H1 (cell line): ENCODE measurements at regions not wholly inside any gene's neighbourhood (a gene's known extent, or its start where the extent isn't known, plus 50 kb on each side); places are given as distances from the start of the nearest gene placed in this dataset.
A peak's percentile ranks its signal among the peaks of the same experiment; 100 is the strongest.

ENCODE experiments used
- CTCF ChIA-PET: fragments of 300-600 bp; sonication (Branson Sonifier 250); formaldehyde crosslinking; loops from one replicate; lab custom pipeline; 2021; ENCODE audit not compliant: partially characterized antibody; lab: Charles Lee
- POLR2A ChIA-PET: fragments of 300-600 bp; sonication (Branson Sonifier 250); formaldehyde crosslinking; loops from one replicate; lab custom pipeline; 2021; ENCODE audit warnings: inconsistent platforms; ENCODE audit not compliant: partially characterized antibody; lab: Charles Lee
- DNase-seq, 2 experiments: peaks; one replicate each; pipeline versions ENCODE4 v3.0.0 to v3.0.0-alpha.2; 2010 to 2022; ENCODE audit warnings: low spot score in 2 of 2, low read depth in 1 of 2, mixed read lengths in 1 of 2
- FAIRE-seq: peaks from 2 replicates; lab custom pipeline; 2011; peaks lifted over from hg19 to GRCh38; lab: Jason Lieb, UNC
- H2AFZ ChIP-seq: 2 replicates; pipeline ENCODE4 v1.8.1; 2012; ENCODE audit warnings: low read length, inconsistent platforms
- H2AK5ac ChIP-seq: 2 replicates; pipeline ENCODE4 v1.6.1; 2013; ENCODE audit warnings: low read depth, low read length
- H2BK120ac ChIP-seq: replicated peaks from 2 replicates; pipeline ENCODE3; 2013; ENCODE audit warnings: low read depth, low read length, inconsistent platforms
- H2BK12ac ChIP-seq: 2 replicates; pipeline ENCODE4 v1.6.1; 2013; ENCODE audit warnings: low read depth, low read length
- H2BK15ac ChIP-seq: 2 replicates; pipeline ENCODE4 v1.6.1; 2013; ENCODE audit warnings: low read length
- H2BK20ac ChIP-seq: 2 replicates; pipeline ENCODE4 v1.6.1; 2013; ENCODE audit warnings: low read length
- H2BK5ac ChIP-seq: 2 replicates; pipeline ENCODE4 v1.6.1; 2013; ENCODE audit warnings: low read depth, low read length
- H3K14ac ChIP-seq: 2 replicates; pipeline ENCODE4 v1.6.1; 2013; ENCODE audit warnings: inconsistent platforms; ENCODE audit not compliant: insufficient read length
- H3K18ac ChIP-seq: 2 replicates; pipeline ENCODE4 v1.6.1; 2013; ENCODE audit warnings: low read length; ENCODE audit errors: extremely low read depth
- H3K23ac ChIP-seq: 2 replicates; pipeline ENCODE4 v1.6.1; 2013; ENCODE audit warnings: inconsistent platforms; ENCODE audit not compliant: insufficient read length
- H3K23me2 ChIP-seq: 2 replicates; pipeline ENCODE4 v1.6.1; 2013; ENCODE audit warnings: low read depth, low read length
- H3K27ac ChIP-seq: 2 replicates; pipeline ENCODE4 v1.6.1; 2011; ENCODE audit warnings: low read depth, low read length, inconsistent platforms
- H3K27me3 ChIP-seq, 4 experiments: replicated peaks in 1 of 4; 1 replicate in 1 of 4; 2 replicates in 3 of 4; pipeline versions ENCODE4 v1.6.1 to v1.8.1; 2011 to 2013; ENCODE audit warnings: low read length in 3 of 4, mild to moderate bottlenecking in 3 of 4, inconsistent platforms in 2 of 4, mixed read lengths in 2 of 4, moderate library complexity in 1 of 4; ENCODE audit not compliant: control insufficient read depth in 3 of 4, insufficient read depth in 3 of 4; ENCODE audit errors: extremely low read depth in 1 of 4
- H3K36me3 ChIP-seq, 4 experiments: 2 replicates each; pipeline versions ENCODE4 v1.6.1 to v1.8.1; 2011 to 2013; ENCODE audit warnings: mild to moderate bottlenecking in 4 of 4, low read length in 3 of 4, moderate library complexity in 2 of 4, control low read depth in 1 of 4, inconsistent platforms in 1 of 4; ENCODE audit not compliant: insufficient read depth in 4 of 4, control insufficient read depth in 2 of 4
- H3K4ac ChIP-seq: replicated peaks from 2 replicates; pipeline ENCODE3; 2013; ENCODE audit warnings: low read length, low read depth, mixed read lengths, inconsistent platforms; ENCODE audit not compliant: insufficient read length
- H3K4me1 ChIP-seq, 4 experiments: replicated peaks in 1 of 4; 1 replicate in 1 of 4; 2 replicates in 3 of 4; pipeline versions ENCODE4 v1.6.1 to v1.8.1; 2011 to 2013; ENCODE audit warnings: low read length in 3 of 4, inconsistent platforms in 2 of 4, mixed read lengths in 1 of 4; ENCODE audit not compliant: insufficient read depth in 4 of 4, control insufficient read depth in 3 of 4
- H3K4me2 ChIP-seq, 2 experiments: 2 replicates each; pipeline versions ENCODE4 v1.6.1 to v1.8.1; 2011 to 2013; ENCODE audit warnings: low read depth in 2 of 2, low read length in 2 of 2, control low read depth in 1 of 2, inconsistent platforms in 1 of 2, mild to moderate bottlenecking in 1 of 2; ENCODE audit not compliant: insufficient read depth in 1 of 2
- H3K4me3 ChIP-seq, 4 experiments: fragments of 200-600, 300-600 bp in 1 of 4; sonication (generic), shearing (Covaris generic), sonication (Bioruptor Twin) in 1 of 4; 2 replicates each; pipeline versions ENCODE4 v1.5.1 to v1.8.1; 2011 to 2016; ENCODE audit warnings: low read length in 4 of 4, low read depth in 3 of 4, control low read depth in 2 of 4, inconsistent platforms in 2 of 4, mild to moderate bottlenecking in 2 of 4, mixed read lengths in 1 of 4, moderate library complexity in 1 of 4; ENCODE audit not compliant: insufficient read depth in 2 of 4; ENCODE audit errors: extremely low read depth in 1 of 4
- H3K56ac ChIP-seq: replicated peaks from 2 replicates; pipeline ENCODE3; 2013; ENCODE audit warnings: low read depth, mild to moderate bottlenecking, mixed read lengths, low read length, inconsistent platforms; ENCODE audit not compliant: insufficient read length
- H3K79me1 ChIP-seq: 2 replicates; pipeline ENCODE4 v1.6.1; 2013; ENCODE audit warnings: low read depth, low read length, control low read depth
- H3K79me2 ChIP-seq, 2 experiments: 2 replicates each; pipeline versions ENCODE4 v1.6.1 to v1.8.1; 2012 to 2013; ENCODE audit warnings: low read length in 2 of 2, mild to moderate bottlenecking in 2 of 2, inconsistent platforms in 1 of 2; ENCODE audit not compliant: insufficient read depth in 2 of 2, control insufficient read depth in 1 of 2
- H3K9ac ChIP-seq, 4 experiments: replicated peaks in 1 of 4; 1 replicate in 1 of 4; 2 replicates in 3 of 4; pipeline versions ENCODE4 v1.6.1 to v1.8.1; 2011 to 2013; ENCODE audit warnings: low read depth in 3 of 4, low read length in 3 of 4, control low read depth in 2 of 4, mild to moderate bottlenecking in 2 of 4, moderate library complexity in 2 of 4, inconsistent platforms in 1 of 4; ENCODE audit errors: extremely low read depth in 1 of 4
- H3K9me3 ChIP-seq, 2 experiments: 2 replicates each; pipeline versions ENCODE4 v1.6.1 to v1.8.1; 2012 to 2013; ENCODE audit warnings: mild to moderate bottlenecking in 2 of 2, moderate library complexity in 2 of 2, control low read depth in 1 of 2, inconsistent platforms in 1 of 2, low read depth in 1 of 2, low read length in 1 of 2, mixed read lengths in 1 of 2; ENCODE audit not compliant: insufficient read depth in 2 of 2
- H4K20me1 ChIP-seq, 2 experiments: replicated peaks in 1 of 2; 2 replicates each; pipeline versions ENCODE3 to v1.8.1; 2011 to 2013; ENCODE audit warnings: inconsistent platforms in 2 of 2, low read length in 2 of 2, mild to moderate bottlenecking in 1 of 2; ENCODE audit not compliant: insufficient read depth in 2 of 2, control insufficient read depth in 1 of 2
- H4K5ac ChIP-seq: 2 replicates; pipeline ENCODE4 v1.6.1; 2013; ENCODE audit warnings: low read length, low read depth, mixed read lengths, inconsistent platforms; ENCODE audit not compliant: insufficient read length
- H4K8ac ChIP-seq: 2 replicates; pipeline ENCODE4 v1.8.0; 2013; ENCODE audit warnings: mild to moderate bottlenecking, moderate library complexity, low read length, inconsistent platforms; ENCODE audit not compliant: insufficient read depth; ENCODE audit errors: extremely low read depth
- H4K91ac ChIP-seq: replicated peaks from 2 replicates; pipeline ENCODE3; 2013; ENCODE audit warnings: low read length, mixed read lengths, inconsistent platforms; ENCODE audit not compliant: insufficient read length
- POLR2A ChIP-seq, 2 experiments: IDR thresholded peaks; 1 replicate in 1 of 2; 2 replicates in 1 of 2; pipeline ENCODE4 v1.6.1; 2011; ENCODE audit warnings: low read depth in 2 of 2, low read length in 2 of 2, mild to moderate bottlenecking in 2 of 2; ENCODE audit errors: control extremely low read depth in 1 of 2
- RAD21 ChIP-seq, 2 experiments: IDR thresholded peaks in 1 of 2; conservative IDR thresholded peaks in 1 of 2; 2 replicates each; pipeline ENCODE4 v1.6.1; 2011; ENCODE audit warnings: low read depth in 2 of 2, low read length in 2 of 2, improper control_type of control experiment in 1 of 2, inconsistent platforms in 1 of 2, mild to moderate bottlenecking in 1 of 2, moderate library complexity in 1 of 2
- WGBS, 2 experiments: shearing (Covaris generic) in 1 of 2; methylation state at CpG; one replicate each; pipeline versions ENCODE4 v1.1.6 to v1.1.7; 2013 to 2015; ENCODE audit warnings: low lambda C conversion rate in 2 of 2, mixed read lengths in 2 of 2, inconsistent platforms in 1 of 2, low coverage in 1 of 2, missing lambda C conversion rate in 1 of 2; ENCODE audit not compliant: insufficient replicate concordance in 2 of 2, insufficient coverage in 1 of 2, insufficient read length in 1 of 2; ENCODE audit errors: extremely low coverage in 1 of 2, missing lambda C conversion rate in 1 of 2; 5-methylcytosine and 5-hydroxymethylcytosine counted together
- TF ChIP-seq, protein P1 (sequence below), 3 experiments: IDR thresholded peaks; 1 replicate in 2 of 3; 2 replicates in 1 of 3; pipeline versions ENCODE4 v1.5.1 to v1.6.1; 2011; ENCODE audit warnings: low read length in 3 of 3, mild to moderate bottlenecking in 3 of 3, inconsistent platforms in 2 of 3, low read depth in 1 of 3, moderate library complexity in 1 of 3; ENCODE audit not compliant: insufficient read depth in 1 of 3; ENCODE audit errors: control extremely low read depth in 1 of 3

GRCh38 chr4:96455045-96455720 is 615.3 kb downstream of the PDHA2 start:
- DNase-seq: no peak
- H4K8ac ChIP-seq: no peak overlapping the region
- H3K27me3 ChIP-seq: no peaks in the 10 kb centered on the region
- no peaks in the 10 kb centered on the region for H3K23me2 ChIP-seq
- no peak overlapping the region for H3K56ac ChIP-seq
- no peaks in the 10 kb centered on the region for H3K36me3 ChIP-seq
- 97% methylated on average over 6 of the region's 6 CpGs; no CpG with 5 or more reads in 1 of the 2 experiments for WGBS, 2 experiments
- H3K27ac ChIP-seq: no peak overlapping the region
- H2BK120ac ChIP-seq: no peak overlapping the region
- H4K91ac ChIP-seq: no peak overlapping the region
- H2BK15ac ChIP-seq: no peak overlapping the region
- no peaks in the 10 kb centered on the region for H3K79me2 ChIP-seq
- H3K4me3 ChIP-seq: no peak overlapping the region
- H3K18ac ChIP-seq: no peak overlapping the region
- no peak overlapping the region for H3K4me2 ChIP-seq
- H3K79me1 ChIP-seq: no peaks in the 10 kb centered on the region
- no peak overlapping the region for H2AFZ ChIP-seq
- H2BK20ac ChIP-seq: no peak overlapping the region
- no peaks in the 10 kb centered on the region for H3K4me1 ChIP-seq
- no peak overlapping the region for H3K23ac ChIP-seq
- H2AK5ac ChIP-seq: no peak overlapping the region
- H3K4ac ChIP-seq: no peak overlapping the region
- H2BK5ac ChIP-seq: no peak overlapping the region
- H3K14ac ChIP-seq: no peak overlapping the region
- no peak for FAIRE-seq
- no peak overlapping the region for H2BK12ac ChIP-seq
- TF ChIP-seq POLR2A (IDR thresholded peaks at IDR 0.05; ENCODE audit: control extremely low read depth in 1 of 2, low read depth in 2 of 2, low read length in 2 of 2) (no peak), RAD21 (IDR thresholded peaks at IDR 0.05 in 1 of 2, conservative IDR thresholded peaks at IDR 0.05 in 1 of 2; ENCODE audit: low read depth in 2 of 2, low read length in 2 of 2) (peak in 1 of 2 experiments; percentile 29; a peak in 2 of 4 replicates)
- TF ChIP-seq, protein P1, sequence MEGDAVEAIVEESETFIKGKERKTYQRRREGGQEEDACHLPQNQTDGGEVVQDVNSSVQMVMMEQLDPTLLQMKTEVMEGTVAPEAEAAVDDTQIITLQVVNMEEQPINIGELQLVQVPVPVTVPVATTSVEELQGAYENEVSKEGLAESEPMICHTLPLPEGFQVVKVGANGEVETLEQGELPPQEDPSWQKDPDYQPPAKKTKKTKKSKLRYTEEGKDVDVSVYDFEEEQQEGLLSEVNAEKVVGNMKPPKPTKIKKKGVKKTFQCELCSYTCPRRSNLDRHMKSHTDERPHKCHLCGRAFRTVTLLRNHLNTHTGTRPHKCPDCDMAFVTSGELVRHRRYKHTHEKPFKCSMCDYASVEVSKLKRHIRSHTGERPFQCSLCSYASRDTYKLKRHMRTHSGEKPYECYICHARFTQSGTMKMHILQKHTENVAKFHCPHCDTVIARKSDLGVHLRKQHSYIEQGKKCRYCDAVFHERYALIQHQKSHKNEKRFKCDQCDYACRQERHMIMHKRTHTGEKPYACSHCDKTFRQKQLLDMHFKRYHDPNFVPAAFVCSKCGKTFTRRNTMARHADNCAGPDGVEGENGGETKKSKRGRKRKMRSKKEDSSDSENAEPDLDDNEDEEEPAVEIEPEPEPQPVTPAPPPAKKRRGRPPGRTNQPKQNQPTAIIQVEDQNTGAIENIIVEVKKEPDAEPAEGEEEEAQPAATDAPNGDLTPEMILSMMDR (IDR thresholded peaks at IDR 0.05; ENCODE audit: control extremely low read depth in 1 of 3, insufficient read depth in 1 of 3, low read depth in 1 of 3, low read length in 3 of 3): peak in 1 of 3 experiments; percentile 5; a peak in 1 of 4 replicates
- H3K9ac ChIP-seq: no peak overlapping the region
- CTCF ChIA-PET: interaction anchor here (0.9 to 1.1 kb wide), 2 partner anchors 739 to 761 kb away, joined by 3 read pairs; no protein-coding TSS in a partner anchor
- H4K5ac ChIP-seq: no peak overlapping the region
- POLR2A ChIA-PET: no interaction called here
- 0 out of 4 replicates have a peak, but pooled peaks cover 0 to 5% of the 10 kb centered on the region in 2 experiments for H3K9me3 ChIP-seq
- H4K20me1 ChIP-seq: no peaks in the 10 kb centered on the region
